GM18498 (cell line): ENCODE measurements at regions not wholly inside any gene's neighbourhood (a gene's known extent, or its start where the extent isn't known, plus 50 kb on each side); places are given as distances from the start of the nearest gene placed in this dataset.

ENCODE experiments used
- ATAC-seq: cut with Tn5 transposase; IDR thresholded peaks from one replicate; pipeline ENCODE4 v1.9.1; 2021; ENCODE audit warnings: mild to moderate bottlenecking, moderate library complexity; ENCODE audit not compliant: unreplicated experiment

- no peak for ATAC-seq
These were observed 297.7 kb downstream of the CSNK1G3 start for GRCh38 chr5:123809594-123810221.

- ATAC-seq = no peak
These were observed 296.7 kb downstream of the CSNK1G3 start for GRCh38 chr5:123808461-123809380.

GRCh38 chr5:123807177-123807945 lies 295.4 kb downstream of the CSNK1G3 start:
- no peak for ATAC-seq

- no peak for ATAC-seq
These were observed 294.7 kb downstream of the CSNK1G3 start for GRCh38 chr5:123806644-123807043.

GRCh38 chr5:123805300-123805699 lies 293.3 kb downstream of the CSNK1G3 start:
- no peak for ATAC-seq

GRCh38 chr5:123803359-123803758 lies 291.4 kb downstream of the CSNK1G3 start:
- ATAC-seq = no peak

GRCh38 chr5:123802298-123802951 lies 290.4 kb downstream of the CSNK1G3 start:
- ATAC-seq = no peak

- no peak for ATAC-seq
These were observed 288.7 kb downstream of the CSNK1G3 start for GRCh38 chr5:123800640-123801039.

GRCh38 chr5:123795688-123796087 lies 283.7 kb downstream of the CSNK1G3 start:
- no peak for ATAC-seq

GRCh38 chr5:123790226-123790625 lies 278.2 kb downstream of the CSNK1G3 start:
- no peak for ATAC-seq

- ATAC-seq = no peak
These were observed 275.7 kb downstream of the CSNK1G3 start for GRCh38 chr5:123787635-123788034.

- ATAC-seq = no peak
These were observed 275.2 kb downstream of the CSNK1G3 start for GRCh38 chr5:123787136-123787535.

- no peak for ATAC-seq
These were observed 274.4 kb downstream of the CSNK1G3 start for GRCh38 chr5:123786411-123786810.

GRCh38 chr5:123785162-123786071 lies 273.4 kb downstream of the CSNK1G3 start:
- no peak for ATAC-seq

GRCh38 chr5:123783421-123783820 lies 271.4 kb downstream of the CSNK1G3 start:
- ATAC-seq = no peak

GRCh38 chr5:123778641-123779040 lies 266.7 kb downstream of the CSNK1G3 start:
- ATAC-seq = no peak

GRCh38 chr5:123776761-123777160 lies 264.8 kb downstream of the CSNK1G3 start:
- ATAC-seq = no peak

- ATAC-seq = no peak
These were observed 259.7 kb downstream of the CSNK1G3 start for GRCh38 chr5:123771715-123772114.

GRCh38 chr5:123763201-123763600 lies 251.2 kb downstream of the CSNK1G3 start:
- no peak for ATAC-seq

- no peak for ATAC-seq
These were observed 244.8 kb downstream of the CSNK1G3 start for GRCh38 chr5:123756816-123757215.
